ENCODE measurements at regions not wholly inside any gene's neighbourhood (a gene's known extent, or its start where the extent isn't known, plus 50 kb on each side); places are given as distances from the start of the nearest gene placed in this dataset.

GRCh38 chr17:34416116-34416515 is 53.1 kb upstream of the CCL1 start:
- no peak for DNase-seq (ENCODE audit: low spot score)

GRCh38 chr17:34414339-34414738 is 51.3 kb upstream of the CCL1 start:
- no peak for DNase-seq (ENCODE audit: low spot score)

- no peak for DNase-seq (ENCODE audit: low spot score)
Observed at GRCh38 chr17:34413443-34414119, 50.5 kb upstream of the CCL1 start.

- no peak for DNase-seq (ENCODE audit: low spot score)
Observed at GRCh38 chr17:34412965-34413441, 50.0 kb upstream of the CCL1 start.

All from COLO829 (cell line).